ENCODE measurements at regions not wholly inside any gene's neighbourhood (a gene's known extent, or its start where the extent isn't known, plus 50 kb on each side); places are given as distances from the start of the nearest gene placed in this dataset.
"Not testable (repeated sequence)": the region's sequence is repeated elsewhere in the genome, so short reads cannot be mapped to it uniquely, and the experiment has no call there.

DNA sequence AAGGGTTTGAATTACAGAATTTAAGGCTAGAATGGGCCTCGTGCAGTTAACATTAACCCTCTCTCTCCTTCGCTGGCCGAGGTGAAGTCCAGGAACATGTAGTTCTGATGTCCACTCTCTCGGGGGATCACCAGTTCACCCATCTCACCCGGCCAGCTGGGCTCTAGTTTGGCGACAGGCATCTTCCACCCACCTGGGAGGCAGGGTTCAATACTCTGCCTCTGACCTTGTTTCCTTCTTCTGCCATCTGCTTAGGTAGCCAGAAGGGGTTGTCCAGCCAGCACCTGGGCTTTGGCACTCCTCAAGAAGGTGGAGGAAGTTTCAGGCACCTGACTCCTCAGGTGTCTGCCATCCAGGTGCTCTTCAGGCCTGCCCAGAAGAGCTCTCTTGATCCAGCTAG is 2857.8 kb downstream of the RPIA start:
- H4K20me1 ChIP-seq (ENCODE audit: control insufficient read depth, insufficient read depth, insufficient read length); H4K91ac ChIP-seq (ENCODE audit: insufficient read length, low read depth, low read length); DNase-seq; H3K36me3 Mint-ChIP-seq (ENCODE audit: insufficient read depth in 1 of 3, low read depth in 3 of 3); H3K9ac ChIP-seq (ENCODE audit: extremely low read depth, insufficient read length, low read length); H3K4me1 ChIP-seq (ENCODE audit: insufficient read depth, low read length); H2AK5ac ChIP-seq (ENCODE audit: insufficient read length, low read length); H2BK15ac ChIP-seq (ENCODE audit: low read depth, low read length); H3K9me3 ChIP-seq (ENCODE audit: control insufficient read depth, low read depth, low read length); H3K14ac ChIP-seq (ENCODE audit: insufficient read depth, low read length); H3K27me3 Mint-ChIP-seq (ENCODE audit: low read depth); H2BK12ac ChIP-seq (ENCODE audit: insufficient read length, low read depth, low read length); H3K23me2 ChIP-seq (ENCODE audit: insufficient read length, low read depth, low read length, poor library complexity, severe bottlenecking); H3K79me2 ChIP-seq (ENCODE audit: insufficient read depth, low read length); H2BK20ac ChIP-seq (ENCODE audit: low read depth, low read length, poor library complexity, severe bottlenecking); H3K27ac ChIP-seq (ENCODE audit: insufficient read length, low read depth, low read length); H4K8ac ChIP-seq (replicated peaks; ENCODE audit: insufficient read length, low read depth, low read length); H3K4me1 Mint-ChIP-seq; H3K27ac Mint-ChIP-seq; H3K18ac ChIP-seq (ENCODE audit: insufficient read length, low read depth, low read length); H3K4ac ChIP-seq (ENCODE audit: low read depth, low read length); H2AFZ ChIP-seq (ENCODE audit: low read length); H2BK120ac ChIP-seq (ENCODE audit: low read depth, low read length, poor library complexity, severe bottlenecking); H3K27me3 ChIP-seq (ENCODE audit: insufficient read depth, low read length); H3K56ac ChIP-seq (ENCODE audit: insufficient read length, low read depth, low read length); H3T11ph ChIP-seq (ENCODE audit: low read length); H2BK5ac ChIP-seq (ENCODE audit: insufficient read length, low read length); H3K23ac ChIP-seq (ENCODE audit: insufficient read length, low read depth, low read length); H4K5ac ChIP-seq (ENCODE audit: insufficient read length, low read depth, low read length); H3K4me2 ChIP-seq (ENCODE audit: insufficient read depth, insufficient read length, low read length); H3K79me1 ChIP-seq (ENCODE audit: insufficient read depth, low read depth, low read length, poor library complexity, severe bottlenecking); H3K4me3 Mint-ChIP-seq: not testable (repeated sequence)
- peaks cover 11 to 17% of the 10 kb centered on the region in 2 experiments for H3K9me3 Mint-ChIP-seq
- no CpG with 5 or more reads among the region's 6 CpGs for WGBS (ENCODE audit: extremely low coverage, insufficient read length, low lambda C conversion rate)

DNA sequence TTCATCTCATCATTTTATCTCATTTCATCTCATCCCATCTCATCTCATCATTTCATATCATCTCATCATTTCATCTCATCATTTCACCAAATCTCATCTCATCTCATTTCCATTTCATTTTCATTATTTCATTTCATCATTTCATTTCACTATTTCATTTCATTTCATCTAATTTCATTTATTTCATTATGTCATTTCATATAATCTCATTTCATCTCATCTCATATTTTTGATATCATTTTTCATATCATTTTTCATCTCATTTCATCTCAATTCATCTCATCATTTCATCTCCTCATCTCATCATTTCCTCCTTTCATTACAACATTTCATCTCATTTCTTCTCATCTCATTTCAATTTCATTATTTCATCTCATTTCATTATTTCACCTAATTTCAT is 2866.8 kb downstream of the RPIA start:
- not testable (repeated sequence) for H3K14ac ChIP-seq (ENCODE audit: insufficient read depth, low read length); H4K5ac ChIP-seq (ENCODE audit: insufficient read length, low read depth, low read length); H3K27ac ChIP-seq (ENCODE audit: insufficient read length, low read depth, low read length); H2BK12ac ChIP-seq (ENCODE audit: insufficient read length, low read depth, low read length); H3T11ph ChIP-seq (ENCODE audit: low read length); H3K79me1 ChIP-seq (ENCODE audit: insufficient read depth, low read depth, low read length, poor library complexity, severe bottlenecking); H4K8ac ChIP-seq (replicated peaks; ENCODE audit: insufficient read length, low read depth, low read length); H3K4me1 ChIP-seq (ENCODE audit: insufficient read depth, low read length); H3K23ac ChIP-seq (ENCODE audit: insufficient read length, low read depth, low read length); H3K9ac ChIP-seq (ENCODE audit: extremely low read depth, insufficient read length, low read length); H2BK20ac ChIP-seq (ENCODE audit: low read depth, low read length, poor library complexity, severe bottlenecking); H3K4me2 ChIP-seq (ENCODE audit: insufficient read depth, insufficient read length, low read length); H3K27me3 ChIP-seq (ENCODE audit: insufficient read depth, low read length); H3K79me2 ChIP-seq (ENCODE audit: insufficient read depth, low read length); H3K18ac ChIP-seq (ENCODE audit: insufficient read length, low read depth, low read length); H3K27ac Mint-ChIP-seq; H2BK15ac ChIP-seq (ENCODE audit: low read depth, low read length); DNase-seq; H3K9me3 ChIP-seq (ENCODE audit: control insufficient read depth, low read depth, low read length); H3K4ac ChIP-seq (ENCODE audit: low read depth, low read length); H4K20me1 ChIP-seq (ENCODE audit: control insufficient read depth, insufficient read depth, insufficient read length); H3K23me2 ChIP-seq (ENCODE audit: insufficient read length, low read depth, low read length, poor library complexity, severe bottlenecking); H2AK5ac ChIP-seq (ENCODE audit: insufficient read length, low read length); H2BK5ac ChIP-seq (ENCODE audit: insufficient read length, low read length); H2AFZ ChIP-seq (ENCODE audit: low read length); H3K56ac ChIP-seq (ENCODE audit: insufficient read length, low read depth, low read length); H2BK120ac ChIP-seq (ENCODE audit: low read depth, low read length, poor library complexity, severe bottlenecking); H4K91ac ChIP-seq (ENCODE audit: insufficient read length, low read depth, low read length); H3K4me3 Mint-ChIP-seq; H3K4me1 Mint-ChIP-seq
- H3K9me3 Mint-ChIP-seq: peaks cover 33 to 38% of the 10 kb centered on the region in 2 experiments
- H3K27me3 Mint-ChIP-seq (ENCODE audit: low read depth): peaks cover 10% of the 10 kb centered on the region
- H3K36me3 Mint-ChIP-seq (ENCODE audit: insufficient read depth in 1 of 3, low read depth in 3 of 3): peaks cover 18 to 28% (median 23%) of the 10 kb centered on the region in 3 experiments; a peak in 6 of 7 replicates
